ENCODE measurements at regions not wholly inside any gene's neighbourhood (a gene's known extent, or its start where the extent isn't known, plus 50 kb on each side); places are given as distances from the start of the nearest gene placed in this dataset.

- TF ChIP-seq MYC (IDR thresholded peaks at IDR 0.05; ENCODE audit: low read depth, low read length) = no peak
- TF ChIP-seq CTCF (IDR thresholded peaks at IDR 0.05; ENCODE audit: low read depth, low read length) = no peak
- no peak for TF ChIP-seq POLR2A (IDR thresholded peaks at IDR 0.05; ENCODE audit: extremely low read depth, insufficient read length)
- no peak for TF ChIP-seq MAX (IDR thresholded peaks at IDR 0.05; ENCODE audit: low read depth, low read length)
- no peak overlapping the region for H3K4me3 ChIP-seq (ENCODE audit: low read depth, low read length)
- no peak for DNase-seq (ENCODE audit: low read depth)
Measured at GRCh38 chr5:163596608-163597315, 91.3 kb downstream of the MAT2B start.

GRCh38 chr5:163604013-163604412, 98.6 kb downstream of the MAT2B start:
- H3K4me3 ChIP-seq (ENCODE audit: low read depth, low read length) = no peak overlapping the region
- TF ChIP-seq MAX (IDR thresholded peaks at IDR 0.05; ENCODE audit: low read depth, low read length) = no peak
- no peak for TF ChIP-seq POLR2A (IDR thresholded peaks at IDR 0.05; ENCODE audit: extremely low read depth, insufficient read length)
- TF ChIP-seq MYC (IDR thresholded peaks at IDR 0.05; ENCODE audit: low read depth, low read length) = no peak
- TF ChIP-seq CTCF (IDR thresholded peaks at IDR 0.05; ENCODE audit: low read depth, low read length) = no peak
- DNase-seq (ENCODE audit: low read depth) = no peak

- DNase-seq (ENCODE audit: low read depth) = no peak
- TF ChIP-seq MAX (IDR thresholded peaks at IDR 0.05; ENCODE audit: low read depth, low read length) = no peak
- TF ChIP-seq MYC (IDR thresholded peaks at IDR 0.05; ENCODE audit: low read depth, low read length) = no peak
- no peak for TF ChIP-seq POLR2A (IDR thresholded peaks at IDR 0.05; ENCODE audit: extremely low read depth, insufficient read length)
- no peak for TF ChIP-seq CTCF (IDR thresholded peaks at IDR 0.05; ENCODE audit: low read depth, low read length)
- H3K4me3 ChIP-seq (ENCODE audit: low read depth, low read length) = no peak overlapping the region
Measured at GRCh38 chr5:163607256-163607655, 101.8 kb downstream of the MAT2B start.

- no peak overlapping the region for H3K4me3 ChIP-seq (ENCODE audit: low read depth, low read length)
- TF ChIP-seq MYC (IDR thresholded peaks at IDR 0.05; ENCODE audit: low read depth, low read length) (no peak), MAX (IDR thresholded peaks at IDR 0.05; ENCODE audit: low read depth, low read length) (no peak), POLR2A (IDR thresholded peaks at IDR 0.05; ENCODE audit: extremely low read depth, insufficient read length) (no peak), CTCF (IDR thresholded peaks at IDR 0.05; ENCODE audit: low read depth, low read length) (no peak)
- no peak for DNase-seq (ENCODE audit: low read depth)
Measured at GRCh38 chr5:163608621-163609020, 103.2 kb downstream of the MAT2B start.

- no peak overlapping the region for H3K4me3 ChIP-seq (ENCODE audit: low read depth, low read length)
- DNase-seq (ENCODE audit: low read depth) = no peak
- TF ChIP-seq MAX (IDR thresholded peaks at IDR 0.05; ENCODE audit: low read depth, low read length) (no peak), CTCF (IDR thresholded peaks at IDR 0.05; ENCODE audit: low read depth, low read length) (no peak), MYC (IDR thresholded peaks at IDR 0.05; ENCODE audit: low read depth, low read length) (no peak), POLR2A (IDR thresholded peaks at IDR 0.05; ENCODE audit: extremely low read depth, insufficient read length) (no peak)
Measured at GRCh38 chr5:163609910-163610309, 104.5 kb downstream of the MAT2B start.

Measured in NB4 (cell line).